ENCODE measurements at regions not wholly inside any gene's neighbourhood (a gene's known extent, or its start where the extent isn't known, plus 50 kb on each side); places are given as distances from the start of the nearest gene placed in this dataset.

DNA sequence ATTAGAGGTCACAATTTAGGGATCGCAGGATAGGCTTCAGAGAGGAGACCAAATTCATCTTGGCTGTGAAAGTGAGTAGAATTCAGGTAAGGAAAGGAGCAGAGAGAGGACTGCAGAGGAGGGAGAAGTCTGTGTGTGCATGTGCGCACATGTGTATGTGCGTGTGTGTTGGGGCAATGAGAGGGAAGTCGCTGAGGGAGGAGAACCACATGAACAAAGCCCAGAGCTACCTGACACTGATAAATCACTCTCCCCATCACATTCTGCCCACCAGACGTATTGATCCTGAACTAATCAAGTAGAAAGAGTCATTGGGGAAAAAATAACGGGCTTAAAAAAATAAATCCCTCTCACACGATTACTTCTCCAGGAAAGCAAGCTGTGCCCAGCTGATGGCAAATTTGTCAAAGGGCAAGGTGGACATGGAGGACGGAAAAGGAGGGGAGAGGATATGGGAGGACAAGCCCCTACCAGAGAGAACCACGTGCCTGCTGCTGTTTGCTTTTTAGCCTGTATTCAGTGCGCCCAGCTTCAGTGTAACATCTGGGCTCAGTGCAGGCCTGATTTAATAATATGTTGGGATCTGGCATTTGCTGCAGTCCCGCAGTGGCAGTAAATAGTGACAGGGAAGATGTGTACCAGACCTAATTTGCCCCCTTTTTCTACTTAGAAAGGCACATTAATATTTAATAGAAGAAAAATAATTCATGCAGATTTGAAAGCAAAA, 307.5 kb downstream of the C1D start:
- no peak for TF ChIP-seq ZNF8 (CRISPR knock-in tag; IDR thresholded peaks at IDR 0.05)
- TF ChIP-seq, protein P1, sequence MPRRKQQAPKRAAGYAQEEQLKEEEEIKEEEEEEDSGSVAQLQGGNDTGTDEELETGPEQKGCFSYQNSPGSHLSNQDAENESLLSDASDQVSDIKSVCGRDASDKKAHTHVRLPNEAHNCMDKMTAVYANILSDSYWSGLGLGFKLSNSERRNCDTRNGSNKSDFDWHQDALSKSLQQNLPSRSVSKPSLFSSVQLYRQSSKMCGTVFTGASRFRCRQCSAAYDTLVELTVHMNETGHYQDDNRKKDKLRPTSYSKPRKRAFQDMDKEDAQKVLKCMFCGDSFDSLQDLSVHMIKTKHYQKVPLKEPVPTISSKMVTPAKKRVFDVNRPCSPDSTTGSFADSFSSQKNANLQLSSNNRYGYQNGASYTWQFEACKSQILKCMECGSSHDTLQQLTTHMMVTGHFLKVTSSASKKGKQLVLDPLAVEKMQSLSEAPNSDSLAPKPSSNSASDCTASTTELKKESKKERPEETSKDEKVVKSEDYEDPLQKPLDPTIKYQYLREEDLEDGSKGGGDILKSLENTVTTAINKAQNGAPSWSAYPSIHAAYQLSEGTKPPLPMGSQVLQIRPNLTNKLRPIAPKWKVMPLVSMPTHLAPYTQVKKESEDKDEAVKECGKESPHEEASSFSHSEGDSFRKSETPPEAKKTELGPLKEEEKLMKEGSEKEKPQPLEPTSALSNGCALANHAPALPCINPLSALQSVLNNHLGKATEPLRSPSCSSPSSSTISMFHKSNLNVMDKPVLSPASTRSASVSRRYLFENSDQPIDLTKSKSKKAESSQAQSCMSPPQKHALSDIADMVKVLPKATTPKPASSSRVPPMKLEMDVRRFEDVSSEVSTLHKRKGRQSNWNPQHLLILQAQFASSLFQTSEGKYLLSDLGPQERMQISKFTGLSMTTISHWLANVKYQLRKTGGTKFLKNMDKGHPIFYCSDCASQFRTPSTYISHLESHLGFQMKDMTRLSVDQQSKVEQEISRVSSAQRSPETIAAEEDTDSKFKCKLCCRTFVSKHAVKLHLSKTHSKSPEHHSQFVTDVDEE (CRISPR knock-in tag; IDR thresholded peaks at IDR 0.05) = peak; percentile 89
- TF ChIP-seq GLIS3 (CRISPR knock-in tag; IDR thresholded peaks at IDR 0.05) = no peak
- TF ChIP-seq TOX (CRISPR knock-in tag; IDR thresholded peaks at IDR 0.05; ENCODE audit: borderline replicate concordance) = no peak
- peak; percentile 97 for TF ChIP-seq TCF4 (CRISPR knock-in tag; IDR thresholded peaks at IDR 0.05; ENCODE audit: borderline replicate concordance)
- no peak for TF ChIP-seq ESRRG (CRISPR knock-in tag; IDR thresholded peaks at IDR 0.05)
- TF ChIP-seq BACH2 (CRISPR knock-in tag; IDR thresholded peaks at IDR 0.05; ENCODE audit: borderline replicate concordance) = no peak
- TF ChIP-seq, protein P2, sequence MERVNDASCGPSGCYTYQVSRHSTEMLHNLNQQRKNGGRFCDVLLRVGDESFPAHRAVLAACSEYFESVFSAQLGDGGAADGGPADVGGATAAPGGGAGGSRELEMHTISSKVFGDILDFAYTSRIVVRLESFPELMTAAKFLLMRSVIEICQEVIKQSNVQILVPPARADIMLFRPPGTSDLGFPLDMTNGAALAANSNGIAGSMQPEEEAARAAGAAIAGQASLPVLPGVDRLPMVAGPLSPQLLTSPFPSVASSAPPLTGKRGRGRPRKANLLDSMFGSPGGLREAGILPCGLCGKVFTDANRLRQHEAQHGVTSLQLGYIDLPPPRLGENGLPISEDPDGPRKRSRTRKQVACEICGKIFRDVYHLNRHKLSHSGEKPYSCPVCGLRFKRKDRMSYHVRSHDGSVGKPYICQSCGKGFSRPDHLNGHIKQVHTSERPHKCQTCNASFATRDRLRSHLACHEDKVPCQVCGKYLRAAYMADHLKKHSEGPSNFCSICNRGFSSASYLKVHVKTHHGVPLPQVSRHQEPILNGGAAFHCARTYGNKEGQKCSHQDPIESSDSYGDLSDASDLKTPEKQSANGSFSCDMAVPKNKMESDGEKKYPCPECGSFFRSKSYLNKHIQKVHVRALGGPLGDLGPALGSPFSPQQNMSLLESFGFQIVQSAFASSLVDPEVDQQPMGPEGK (CRISPR knock-in tag; IDR thresholded peaks at IDR 0.05; ENCODE audit: borderline replicate concordance) = no peak
- ATAC-seq = no peak; the same call in 2 of the 3 replicates

DNA sequence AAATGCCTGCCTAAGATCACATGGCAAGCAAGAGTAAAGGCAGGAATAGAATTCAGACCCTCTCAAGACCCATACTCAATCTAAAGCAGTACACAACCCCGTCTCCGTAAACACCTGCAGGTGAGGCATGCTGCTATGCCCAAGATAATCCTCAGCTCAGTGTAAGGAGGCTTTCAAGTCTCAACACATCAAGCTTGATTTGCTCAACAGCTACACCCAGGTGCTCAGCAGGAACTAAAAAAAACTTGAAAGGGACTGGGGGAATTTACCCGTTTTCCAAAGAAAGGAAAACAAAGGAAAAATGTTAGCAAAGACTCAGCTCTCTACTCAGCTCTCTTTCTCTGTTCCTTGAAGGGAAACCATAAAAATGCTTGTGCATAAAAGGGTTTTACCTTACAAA, 301.8 kb downstream of the C1D start:
- TF ChIP-seq CSDC2 (CRISPR knock-in tag; IDR thresholded peaks at IDR 0.05) (no peak), ZC3H10 (CRISPR knock-in tag; IDR thresholded peaks at IDR 0.05) (no peak)
- ATAC-seq = no peak

DNA sequence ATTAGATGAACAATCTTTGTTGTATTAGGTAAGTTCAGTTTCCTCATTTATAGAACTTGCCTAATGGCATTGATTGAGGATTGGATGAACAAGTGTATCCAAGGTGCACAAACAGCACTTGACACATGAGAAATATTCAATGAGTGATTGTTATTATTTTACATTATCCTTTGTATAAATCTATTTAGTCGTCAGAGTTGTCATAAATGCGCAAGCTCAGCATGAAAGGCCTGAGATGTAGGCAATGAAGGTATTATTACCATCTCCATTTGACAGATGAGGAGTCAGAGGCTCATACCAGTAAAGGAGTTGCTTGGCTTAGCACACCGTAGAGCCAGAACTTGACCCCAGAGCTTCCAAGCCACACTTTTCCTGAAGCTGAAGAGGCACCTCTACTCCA, 291.4 kb downstream of the C1D start:
- TF ChIP-seq ISL1 (CRISPR knock-in tag; IDR thresholded peaks at IDR 0.05) (no peak), CSDC2 (CRISPR knock-in tag; IDR thresholded peaks at IDR 0.05) (no peak), RARB (CRISPR knock-in tag; IDR thresholded peaks at IDR 0.05) (no peak), ZNF8 (CRISPR knock-in tag; IDR thresholded peaks at IDR 0.05) (no peak), ESRRG (CRISPR knock-in tag; IDR thresholded peaks at IDR 0.05) (no peak), ZFP3 (CRISPR knock-in tag; IDR thresholded peaks at IDR 0.05) (no peak), SNAI2 (CRISPR knock-in tag; IDR thresholded peaks at IDR 0.05) (no peak), ARNTL (CRISPR knock-in tag; IDR thresholded peaks at IDR 0.05; ENCODE audit: borderline replicate concordance, low read depth) (no peak), TCF4 (CRISPR knock-in tag; IDR thresholded peaks at IDR 0.05; ENCODE audit: borderline replicate concordance) (no peak), PPARA (CRISPR knock-in tag; IDR thresholded peaks at IDR 0.05; ENCODE audit: borderline replicate concordance) (no peak), ZC3H10 (CRISPR knock-in tag; IDR thresholded peaks at IDR 0.05) (no peak), TOX (CRISPR knock-in tag; IDR thresholded peaks at IDR 0.05; ENCODE audit: borderline replicate concordance) (no peak), GLIS3 (CRISPR knock-in tag; IDR thresholded peaks at IDR 0.05) (no peak), ZNF70 (CRISPR knock-in tag; IDR thresholded peaks at IDR 0.05) (no peak), OSR1 (CRISPR knock-in tag; IDR thresholded peaks at IDR 0.05) (no peak)
- TF ChIP-seq, protein P3, sequence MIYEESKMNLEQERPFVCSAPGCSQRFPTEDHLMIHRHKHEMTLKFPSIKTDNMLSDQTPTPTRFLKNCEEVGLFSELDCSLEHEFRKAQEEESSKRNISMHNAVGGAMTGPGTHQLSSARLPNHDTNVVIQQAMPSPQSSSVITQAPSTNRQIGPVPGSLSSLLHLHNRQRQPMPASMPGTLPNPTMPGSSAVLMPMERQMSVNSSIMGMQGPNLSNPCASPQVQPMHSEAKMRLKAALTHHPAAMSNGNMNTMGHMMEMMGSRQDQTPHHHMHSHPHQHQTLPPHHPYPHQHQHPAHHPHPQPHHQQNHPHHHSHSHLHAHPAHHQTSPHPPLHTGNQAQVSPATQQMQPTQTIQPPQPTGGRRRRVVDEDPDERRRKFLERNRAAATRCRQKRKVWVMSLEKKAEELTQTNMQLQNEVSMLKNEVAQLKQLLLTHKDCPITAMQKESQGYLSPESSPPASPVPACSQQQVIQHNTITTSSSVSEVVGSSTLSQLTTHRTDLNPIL (CRISPR knock-in tag; IDR thresholded peaks at IDR 0.05; ENCODE audit: low read depth) = no peak
- TF ChIP-seq, protein P4, sequence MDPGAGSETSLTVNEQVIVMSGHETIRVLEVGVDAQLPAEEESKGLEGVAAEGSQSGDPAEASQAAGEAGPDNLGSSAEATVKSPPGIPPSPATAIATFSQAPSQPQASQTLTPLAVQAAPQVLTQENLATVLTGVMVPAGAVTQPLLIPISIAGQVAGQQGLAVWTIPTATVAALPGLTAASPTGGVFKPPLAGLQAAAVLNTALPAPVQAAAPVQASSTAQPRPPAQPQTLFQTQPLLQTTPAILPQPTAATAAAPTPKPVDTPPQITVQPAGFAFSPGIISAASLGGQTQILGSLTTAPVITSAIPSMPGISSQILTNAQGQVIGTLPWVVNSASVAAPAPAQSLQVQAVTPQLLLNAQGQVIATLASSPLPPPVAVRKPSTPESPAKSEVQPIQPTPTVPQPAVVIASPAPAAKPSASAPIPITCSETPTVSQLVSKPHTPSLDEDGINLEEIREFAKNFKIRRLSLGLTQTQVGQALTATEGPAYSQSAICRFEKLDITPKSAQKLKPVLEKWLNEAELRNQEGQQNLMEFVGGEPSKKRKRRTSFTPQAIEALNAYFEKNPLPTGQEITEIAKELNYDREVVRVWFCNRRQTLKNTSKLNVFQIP (CRISPR knock-in tag; IDR thresholded peaks at IDR 0.05; ENCODE audit: borderline replicate concordance, low read depth) = no peak
- TF ChIP-seq, protein P5, sequence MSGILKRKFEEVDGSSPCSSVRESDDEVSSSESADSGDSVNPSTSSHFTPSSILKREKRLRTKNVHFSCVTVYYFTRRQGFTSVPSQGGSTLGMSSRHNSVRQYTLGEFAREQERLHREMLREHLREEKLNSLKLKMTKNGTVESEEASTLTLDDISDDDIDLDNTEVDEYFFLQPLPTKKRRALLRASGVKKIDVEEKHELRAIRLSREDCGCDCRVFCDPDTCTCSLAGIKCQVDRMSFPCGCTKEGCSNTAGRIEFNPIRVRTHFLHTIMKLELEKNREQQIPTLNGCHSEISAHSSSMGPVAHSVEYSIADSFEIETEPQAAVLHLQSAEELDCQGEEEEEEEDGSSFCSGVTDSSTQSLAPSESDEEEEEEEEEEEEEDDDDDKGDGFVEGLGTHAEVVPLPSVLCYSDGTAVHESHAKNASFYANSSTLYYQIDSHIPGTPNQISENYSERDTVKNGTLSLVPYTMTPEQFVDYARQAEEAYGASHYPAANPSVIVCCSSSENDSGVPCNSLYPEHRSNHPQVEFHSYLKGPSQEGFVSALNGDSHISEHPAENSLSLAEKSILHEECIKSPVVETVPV (CRISPR knock-in tag; IDR thresholded peaks at IDR 0.05) = no peak
- TF ChIP-seq, protein P2 (CRISPR knock-in tag; IDR thresholded peaks at IDR 0.05; ENCODE audit: borderline replicate concordance) = no peak
- ATAC-seq = no peak
